ENCODE measurements at regions not wholly inside any gene's neighbourhood (a gene's known extent, or its start where the extent isn't known, plus 50 kb on each side); places are given as distances from the start of the nearest gene placed in this dataset.

- no peaks in the 10 kb centered on the region for H3K79me2 ChIP-seq (ENCODE audit: control insufficient read depth, insufficient read depth, low read length)
- no peak overlapping the region for H3K4me2 ChIP-seq (ENCODE audit: insufficient read depth, low read length)
- FAIRE-seq: no peak
- H3K9ac ChIP-seq (replicated peaks; ENCODE audit: extremely low read depth, insufficient read depth, low read length): no peak overlapping the region
- ChIA-PET POLR2A (no interaction called here), CTCF (interaction anchor here (0.7 kb wide), 1 partner anchor 14 kb away, joined by 3 read pairs; no protein-coding TSS in a partner anchor)
- no peak overlapping the region for H3K4me3 ChIP-seq (replicated peaks in 1 of 3; ENCODE audit: insufficient read depth in 1 of 3, low read depth in 1 of 3, low read length in 3 of 3)
- BruUV-seq (replicated peaks): no TSS peak
- TF ChIP-seq GATA2 (IDR thresholded peaks at IDR 0.05; ENCODE audit: insufficient read depth, insufficient read length, low read depth, low read length) (no peak), MYC (IDR thresholded peaks at IDR 0.05; ENCODE audit: low read depth, low read length) (no peak), JUN (IDR thresholded peaks at IDR 0.05; ENCODE audit: borderline replicate concordance, insufficient read depth, insufficient read length, low read depth) (no peak), POLR2AphosphoS5 (IDR thresholded peaks at IDR 0.05; ENCODE audit: insufficient read depth, low read depth, low read length) (no peak), CTCF (IDR thresholded peaks at IDR 0.05; ENCODE audit: extremely low read depth in 1 of 2, insufficient read depth in 1 of 2, low read depth in 1 of 2, low read length in 2 of 2) (no peak), POLR2A (IDR thresholded peaks at IDR 0.05; ENCODE audit: low read depth, low read length) (no peak), FOS (IDR thresholded peaks at IDR 0.05; ENCODE audit: borderline replicate concordance, insufficient read depth, low read length) (no peak), EZH2 (IDR thresholded peaks at IDR 0.05; ENCODE audit: borderline replicate concordance, low read depth, low read length, severe bottlenecking) (no peak)
- TF ChIP-seq, protein P1, sequence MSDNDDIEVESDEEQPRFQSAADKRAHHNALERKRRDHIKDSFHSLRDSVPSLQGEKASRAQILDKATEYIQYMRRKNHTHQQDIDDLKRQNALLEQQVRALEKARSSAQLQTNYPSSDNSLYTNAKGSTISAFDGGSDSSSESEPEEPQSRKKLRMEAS (IDR thresholded peaks at IDR 0.05; ENCODE audit: insufficient read depth, insufficient read length): no peak
- no peaks in the 10 kb centered on the region for H4K20me1 ChIP-seq (replicated peaks; ENCODE audit: control insufficient read depth, extremely low read depth, insufficient read depth, low read length)
- no peak overlapping the region for H3K27ac ChIP-seq (ENCODE audit: insufficient read depth, low read depth, low read length)
- H2AFZ ChIP-seq (ENCODE audit: low read depth, low read length): no peak overlapping the region
- DNase-seq (ENCODE audit: low read depth, low spot score): no peak
- peaks cover 11% of the 10 kb centered on the region for H3K4me1 ChIP-seq (ENCODE audit: control insufficient read depth, extremely low read depth, insufficient read depth, low read length)
- H3K9me1 ChIP-seq (replicated peaks; ENCODE audit: control insufficient read depth, extremely low read depth, insufficient read depth, low read length): no peaks in the 10 kb centered on the region
- H3K36me3 ChIP-seq (ENCODE audit: control insufficient read depth in 2 of 2, extremely low read depth in 1 of 2, insufficient read depth in 2 of 2, low read length in 2 of 2): no peaks in the 10 kb centered on the region
- H3K9me3 ChIP-seq (replicated peaks; ENCODE audit: control insufficient read depth, insufficient read depth, low read length): no peaks in the 10 kb centered on the region
- intact Hi-C loops (cut with micrococcal nuclease): loop anchor here (5.0 kb wide), 1 partner anchor 178 kb away; no protein-coding TSS in a partner anchor
- dilution Hi-C loops (cut with MboI; ENCODE audit: extremely low pct_ligation_motif_present, low sequenced_read_pairs): no loop called here
- H3K27me3 ChIP-seq (ENCODE audit: control insufficient read depth in 2 of 2, insufficient read depth in 2 of 2, low read length in 2 of 2): no peaks in the 10 kb centered on the region
Measured at GRCh38 chr14:55909879-55910278, 208.3 kb upstream of the PELI2 start.
